Activated CD8-positive, alpha-beta T cell treated with anti-CD3 and anti-CD28 coated beads for 36 hours (primary cell): ENCODE measurements at regions not wholly inside any gene's neighbourhood (a gene's known extent, or its start where the extent isn't known, plus 50 kb on each side); places are given as distances from the start of the nearest gene placed in this dataset.

Experiments
- ATAC-seq: fragments of 200-7000 bp; cut with Tn5 transposase; one replicate; pipeline ENCODE4 v1.10.0; 2021; ENCODE audit warnings: mild to moderate bottlenecking, moderate library complexity
- CTCF ChIA-PET: fragments of 350-600 bp; sonication (Branson Sonifier 250); formaldehyde crosslinking; loops from one replicate; lab custom pipeline; 2021; ENCODE audit warnings: antibody characterized with exemption; lab: Charles Lee
- POLR2A ChIA-PET: fragments of 350-600 bp; sonication (Branson Sonifier 250); formaldehyde crosslinking; loops from one replicate; lab custom pipeline; 2021; ENCODE audit warnings: antibody characterized with exemption; lab: Charles Lee
- DNase-seq: peaks from one replicate; pipeline ENCODE4 v3.0.0-alpha.2; 2020
- H3K27ac Mint-ChIP-seq: one replicate; pipeline ENCODE4 v1.8.0; 2021; ENCODE audit warnings: mild to moderate bottlenecking, mixed read lengths
- H3K27me3 Mint-ChIP-seq: one replicate; pipeline ENCODE4 v1.8.0; 2021; ENCODE audit warnings: mixed read lengths
- H3K36me3 Mint-ChIP-seq: one replicate; pipeline ENCODE4 v1.8.0; 2021; ENCODE audit warnings: low read depth, mixed read lengths
- H3K4me1 Mint-ChIP-seq: one replicate; pipeline ENCODE4 v1.8.0; 2021; ENCODE audit warnings: low read depth, mixed read lengths
- H3K4me3 Mint-ChIP-seq: one replicate; pipeline ENCODE4 v1.8.0; 2021; ENCODE audit warnings: mild to moderate bottlenecking, moderate library complexity, mixed read lengths
- H3K9me3 Mint-ChIP-seq: one replicate; pipeline ENCODE4 v1.8.0; 2021; ENCODE audit warnings: mixed read lengths
- CTCF ChIP-seq: fragments of 200-600 bp; IDR thresholded peaks from one replicate; pipeline ENCODE4 v1.8.0; 2022; ENCODE audit warnings: antibody characterized with exemption, mild to moderate bottlenecking
- intact Hi-C: fragments of 100-400 bp; cut with micrococcal nuclease; formaldehyde crosslinking; loops from one replicate; pipeline ENCODE4 v1.10.0; 2022

- H3K4me1 Mint-ChIP-seq = no peaks in the 10 kb centered on the region
- H3K27me3 Mint-ChIP-seq = no peaks in the 10 kb centered on the region
- peaks cover 18% of the 10 kb centered on the region for H3K36me3 Mint-ChIP-seq
- CTCF ChIA-PET = no interaction called here
- H3K9me3 Mint-ChIP-seq = peaks cover 20% of the 10 kb centered on the region
- POLR2A ChIA-PET = no interaction called here
- intact Hi-C loops = no loop called here
- TF ChIP-seq CTCF = no peak
- ATAC-seq = no peak
- DNase-seq = no peak
- H3K27ac Mint-ChIP-seq = no peak overlapping the region
- H3K4me3 Mint-ChIP-seq = no peak overlapping the region
Measured at GRCh38 chr2:185942855-185943254, 204.3 kb downstream of the FSIP2 start.

DNA sequence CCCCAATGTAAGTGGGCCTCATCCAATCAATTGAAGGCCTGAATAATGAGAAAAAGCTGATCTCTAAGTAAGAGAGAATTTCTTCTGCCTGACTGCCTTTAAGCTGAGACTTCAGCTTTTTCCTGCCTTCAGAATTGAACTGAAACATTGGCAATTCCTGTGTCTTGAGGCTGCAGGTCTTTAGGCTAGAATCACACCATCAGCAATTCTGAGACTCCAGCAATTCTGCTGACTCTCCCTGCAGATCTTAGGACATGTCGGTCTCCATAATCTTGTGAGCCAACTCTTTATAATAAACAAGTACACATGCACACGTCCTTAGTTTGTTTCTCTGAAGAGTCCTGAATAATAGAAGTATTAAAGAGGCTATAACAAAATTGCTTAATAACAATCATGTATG is 209.1 kb downstream of the FSIP2 start:
- Mint-ChIP-seq H3K9me3 (peaks cover 14% of the 10 kb centered on the region), H3K27ac (no peak overlapping the region), H3K4me1 (no peaks in the 10 kb centered on the region), H3K27me3 (no peaks in the 10 kb centered on the region), H3K4me3 (no peak overlapping the region), H3K36me3 (peaks cover 15% of the 10 kb centered on the region)
- CTCF ChIA-PET = no interaction called here
- intact Hi-C loops = no loop called here
- DNase-seq = no peak
- TF ChIP-seq CTCF = no peak
- POLR2A ChIA-PET = no interaction called here
- no peak for ATAC-seq

DNA sequence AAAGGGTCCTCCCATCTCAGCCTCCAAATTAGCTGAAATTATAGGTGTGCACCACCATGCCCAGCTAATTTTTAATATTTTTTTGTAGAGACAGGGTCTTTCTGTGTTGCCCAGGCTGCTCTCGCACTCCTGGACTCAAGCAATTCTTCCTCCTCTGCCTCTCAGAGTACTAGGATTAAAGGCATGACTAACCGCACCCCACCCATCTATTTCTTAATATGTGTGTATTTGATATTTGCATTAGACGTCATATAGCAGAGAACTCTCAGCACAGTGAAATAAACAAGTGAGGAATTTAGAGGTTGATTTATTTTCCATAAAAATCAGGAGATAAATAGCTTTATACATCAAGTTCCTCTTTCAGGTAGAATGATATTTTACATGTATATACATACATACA is 213.5 kb downstream of the FSIP2 start:
- H3K4me1 Mint-ChIP-seq = no peaks in the 10 kb centered on the region
- no peak overlapping the region for H3K27ac Mint-ChIP-seq
- TF ChIP-seq CTCF = no peak
- ATAC-seq (no peak), DNase-seq (no peak)
- ChIA-PET POLR2A (interaction anchor here (0.5 kb wide), 1 partner anchor 1422 kb away, joined by 3 read pairs; no protein-coding TSS in a partner anchor), CTCF (no interaction called here)
- no peaks in the 10 kb centered on the region for H3K27me3 Mint-ChIP-seq
- no peaks in the 10 kb centered on the region for H3K36me3 Mint-ChIP-seq
- intact Hi-C loops = no loop called here
- H3K9me3 Mint-ChIP-seq = no peaks in the 10 kb centered on the region
- no peak overlapping the region for H3K4me3 Mint-ChIP-seq

DNA sequence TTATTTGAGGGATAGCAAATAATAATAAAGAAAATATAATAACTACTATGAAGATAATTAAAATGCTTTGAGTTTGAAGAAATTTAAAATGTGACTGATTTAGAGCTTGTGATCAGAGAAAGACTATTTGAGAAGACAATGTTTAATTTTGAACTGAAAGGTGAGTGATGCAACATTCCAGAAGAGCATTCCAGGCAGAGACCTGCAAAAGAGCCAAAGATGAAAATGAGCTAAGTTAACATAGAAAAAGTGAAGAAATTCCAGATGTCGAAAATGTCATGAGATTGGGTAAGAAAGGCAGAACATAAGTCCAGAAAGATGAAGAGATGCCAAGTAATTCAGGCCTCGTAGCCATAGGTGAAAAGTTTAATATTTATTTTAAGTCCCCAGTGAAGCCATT is 215.8 kb downstream of the FSIP2 start:
- ATAC-seq (no peak), DNase-seq (no peak)
- Mint-ChIP-seq H3K4me3 (no peak overlapping the region), H3K9me3 (no peaks in the 10 kb centered on the region), H3K4me1 (no peaks in the 10 kb centered on the region), H3K27me3 (no peaks in the 10 kb centered on the region), H3K27ac (no peak overlapping the region), H3K36me3 (peaks cover 3% of the 10 kb centered on the region)
- TF ChIP-seq CTCF = no peak
- POLR2A ChIA-PET = no interaction called here
- CTCF ChIA-PET = no interaction called here
- intact Hi-C loops = no loop called here

- ChIA-PET CTCF (no interaction called here), POLR2A (no interaction called here)
- Mint-ChIP-seq H3K4me1 (no peaks in the 10 kb centered on the region), H3K27me3 (no peaks in the 10 kb centered on the region), H3K9me3 (peaks cover under 1% of the 10 kb centered on the region), H3K36me3 (peaks cover 4% of the 10 kb centered on the region), H3K27ac (no peak overlapping the region), H3K4me3 (no peak overlapping the region)
- TF ChIP-seq CTCF = no peak
- ATAC-seq (no peak), DNase-seq (no peak)
- intact Hi-C loops = no loop called here
Measured at GRCh38 chr2:185955050-185955449, 216.4 kb downstream of the FSIP2 start.
